ENCODE measurements at regions not wholly inside any gene's neighbourhood (a gene's known extent, or its start where the extent isn't known, plus 50 kb on each side); places are given as distances from the start of the nearest gene placed in this dataset.

GRCh38 chr18:44135741-44136140 is 544.9 kb upstream of the SETBP1 start:
- 96 to 100% methylated on average over 4 of the region's 4 CpGs for WGBS, 2 experiments (ENCODE audit: insufficient coverage in 1 of 2, insufficient read length in 1 of 2)
- Histone ChIP-seq H3K9ac (ENCODE audit: extremely low read depth, low read length, poor library complexity, severe bottlenecking) (no peak overlapping the region), H3K36me3 (ENCODE audit: control insufficient read depth, insufficient read depth, low read length) (no peaks in the 10 kb centered on the region), H3K4me3 (ENCODE audit: low read length) (no peak overlapping the region), H3K27me3 (ENCODE audit: control insufficient read depth, insufficient read depth, low read length, poor library complexity, severe bottlenecking) (no peaks in the 10 kb centered on the region), H3K9me3 (ENCODE audit: control insufficient read depth, low read length) (no peaks in the 10 kb centered on the region), H3K4me1 (ENCODE audit: control insufficient read depth, insufficient read depth, low read length) (no peaks in the 10 kb centered on the region), H3K27ac (ENCODE audit: low read depth, low read length) (no peak overlapping the region)
- no peaks in the 10 kb centered on the region for H3K4me1 Mint-ChIP-seq
- no peaks in the 10 kb centered on the region for H3K27me3 Mint-ChIP-seq (ENCODE audit: insufficient read depth)
- TF ChIP-seq CTCF (conservative IDR thresholded peaks at IDR 0.05), result no peak
- no peak overlapping the region for H3K27ac Mint-ChIP-seq
- no peaks in the 10 kb centered on the region for H3K36me3 Mint-ChIP-seq (ENCODE audit: low read depth)
- H3K9me3 Mint-ChIP-seq, result no peaks in the 10 kb centered on the region
- H3K4me3 Mint-ChIP-seq, result no peak overlapping the region
- no peak for DNase-seq

- H3K27me3 ChIP-seq (ENCODE audit: control insufficient read depth, insufficient read depth, low read length, poor library complexity, severe bottlenecking), result no peaks in the 10 kb centered on the region
- no peak overlapping the region for H3K27ac ChIP-seq (ENCODE audit: low read depth, low read length)
- TF ChIP-seq CTCF (conservative IDR thresholded peaks at IDR 0.05), result no peak
- Mint-ChIP-seq H3K27ac (no peak overlapping the region), H3K27me3 (ENCODE audit: insufficient read depth) (no peaks in the 10 kb centered on the region), H3K36me3 (ENCODE audit: low read depth) (no peaks in the 10 kb centered on the region), H3K4me1 (no peaks in the 10 kb centered on the region), H3K9me3 (no peaks in the 10 kb centered on the region), H3K4me3 (no peak overlapping the region)
- 89 to 92% methylated on average over 1 of the region's 1 CpG for WGBS, 2 experiments (ENCODE audit: insufficient coverage in 1 of 2, insufficient read length in 1 of 2)
- no peaks in the 10 kb centered on the region for H3K36me3 ChIP-seq (ENCODE audit: control insufficient read depth, insufficient read depth, low read length)
- no peak for DNase-seq
- H3K4me3 ChIP-seq (ENCODE audit: low read length), result no peak overlapping the region
- H3K9me3 ChIP-seq (ENCODE audit: control insufficient read depth, low read length), result no peaks in the 10 kb centered on the region
- H3K9ac ChIP-seq (ENCODE audit: extremely low read depth, low read length, poor library complexity, severe bottlenecking), result no peak overlapping the region
- H3K4me1 ChIP-seq (ENCODE audit: control insufficient read depth, insufficient read depth, low read length), result no peaks in the 10 kb centered on the region
Measured at GRCh38 chr18:44136326-44136725, 544.4 kb upstream of the SETBP1 start.

GRCh38 chr18:44143072-44143471 is 537.6 kb upstream of the SETBP1 start:
- Mint-ChIP-seq H3K27ac (no peak overlapping the region), H3K4me1 (no peaks in the 10 kb centered on the region), H3K36me3 (ENCODE audit: low read depth) (no peaks in the 10 kb centered on the region), H3K4me3 (no peak overlapping the region), H3K9me3 (no peaks in the 10 kb centered on the region), H3K27me3 (ENCODE audit: insufficient read depth) (no peaks in the 10 kb centered on the region)
- Histone ChIP-seq H3K36me3 (ENCODE audit: control insufficient read depth, insufficient read depth, low read length) (no peaks in the 10 kb centered on the region), H3K9me3 (ENCODE audit: control insufficient read depth, low read length) (no peaks in the 10 kb centered on the region), H3K27me3 (ENCODE audit: control insufficient read depth, insufficient read depth, low read length, poor library complexity, severe bottlenecking) (no peaks in the 10 kb centered on the region), H3K27ac (ENCODE audit: low read depth, low read length) (no peak overlapping the region), H3K9ac (ENCODE audit: extremely low read depth, low read length, poor library complexity, severe bottlenecking) (no peak overlapping the region), H3K4me3 (ENCODE audit: low read length) (no peak overlapping the region), H3K4me1 (ENCODE audit: control insufficient read depth, insufficient read depth, low read length) (no peaks in the 10 kb centered on the region)
- TF ChIP-seq CTCF (conservative IDR thresholded peaks at IDR 0.05), result no peak
- DNase-seq, result no peak

Measured in endodermal cell (in vitro differentiated cells).